Natural killer cell (primary cell): ENCODE measurements at regions not wholly inside any gene's neighbourhood (a gene's known extent, or its start where the extent isn't known, plus 50 kb on each side); places are given as distances from the start of the nearest gene placed in this dataset.
"Not testable (repeated sequence)": the region's sequence is repeated elsewhere in the genome, so short reads cannot be mapped to it uniquely, and the experiment has no call there.

Experiments used
- ATAC-seq, 3 donors: fragments of 150-1000 bp in 2 of 3; fragments of 200-7000 bp in 1 of 3; cut with Tn5 transposase; 1 replicate in 1 of 3; 2 replicates in 2 of 3; pipeline ENCODE4 v1.10.0; 2021; ENCODE audit warnings: mild to moderate bottlenecking in 2 of 3, moderate library complexity in 2 of 3
- DNase-seq, 2 donors: peaks; one replicate each; pipeline versions ENCODE4 v3.0.0 to v3.0.0-alpha.2; 2013 to 2021; ENCODE audit warnings: mixed read lengths in 1 of 2
- H3K27ac ChIP-seq: one replicate; pipeline ENCODE4 v1.5.1; 2013; ENCODE audit warnings: mild to moderate bottlenecking, low read length
- H3K27me3 ChIP-seq: one replicate; pipeline ENCODE4 v1.6.1; 2013; ENCODE audit warnings: low read length; ENCODE audit not compliant: control insufficient read depth, insufficient read depth
- H3K36me3 ChIP-seq: one replicate; pipeline ENCODE4 v1.6.1; 2013; ENCODE audit warnings: low read length; ENCODE audit not compliant: control insufficient read depth, insufficient read depth
- H3K4me1 ChIP-seq: one replicate; pipeline ENCODE4 v1.6.1; 2013; ENCODE audit warnings: low read length; ENCODE audit not compliant: control insufficient read depth, insufficient read depth
- H3K4me3 ChIP-seq: one replicate; pipeline ENCODE4 v1.5.1; 2013; ENCODE audit warnings: low read length
- H3K9me3 ChIP-seq: one replicate; pipeline ENCODE4 v1.6.1; 2013; ENCODE audit warnings: low read length; ENCODE audit not compliant: control insufficient read depth, insufficient read depth
- H3K27ac Mint-ChIP-seq, 2 donors: one replicate each; pipeline ENCODE4 v1.8.0; 2022; ENCODE audit warnings: mild to moderate bottlenecking in 2 of 2, mixed read lengths in 2 of 2, moderate library complexity in 1 of 2
- H3K27me3 Mint-ChIP-seq, 2 donors: one replicate each; pipeline ENCODE4 v1.8.0; 2022; ENCODE audit warnings: low read depth in 2 of 2, mixed read lengths in 2 of 2
- H3K36me3 Mint-ChIP-seq: one replicate; pipeline ENCODE4 v1.8.0; 2022; ENCODE audit warnings: mixed read lengths
- H3K4me1 Mint-ChIP-seq, 2 donors: one replicate each; pipeline ENCODE4 v1.8.0; 2022; ENCODE audit warnings: mixed read lengths in 2 of 2
- H3K4me3 Mint-ChIP-seq: one replicate; pipeline ENCODE4 v1.8.0; 2022; ENCODE audit warnings: mild to moderate bottlenecking, moderate library complexity, mixed read lengths
- H3K9me3 Mint-ChIP-seq, 2 donors: one replicate each; pipeline ENCODE4 v1.8.0; 2022; ENCODE audit warnings: mixed read lengths in 2 of 2
- WGBS: methylation state at CpG from one replicate; pipeline ENCODE4 v1.1.7; 2013; ENCODE audit warnings: missing lambda C conversion rate; ENCODE audit not compliant: insufficient coverage; 5-methylcytosine and 5-hydroxymethylcytosine counted together
- intact Hi-C: fragments of 100-400 bp; cut with micrococcal nuclease; formaldehyde crosslinking; loops from one replicate; pipeline ENCODE4 v1.14.2; 2022
- TF ChIP-seq, protein P1 (sequence below): fragments of 200-600 bp; IDR thresholded peaks from one replicate; pipeline ENCODE4 v1.8.0; 2022; ENCODE audit warnings: antibody characterized with exemption

DNA sequence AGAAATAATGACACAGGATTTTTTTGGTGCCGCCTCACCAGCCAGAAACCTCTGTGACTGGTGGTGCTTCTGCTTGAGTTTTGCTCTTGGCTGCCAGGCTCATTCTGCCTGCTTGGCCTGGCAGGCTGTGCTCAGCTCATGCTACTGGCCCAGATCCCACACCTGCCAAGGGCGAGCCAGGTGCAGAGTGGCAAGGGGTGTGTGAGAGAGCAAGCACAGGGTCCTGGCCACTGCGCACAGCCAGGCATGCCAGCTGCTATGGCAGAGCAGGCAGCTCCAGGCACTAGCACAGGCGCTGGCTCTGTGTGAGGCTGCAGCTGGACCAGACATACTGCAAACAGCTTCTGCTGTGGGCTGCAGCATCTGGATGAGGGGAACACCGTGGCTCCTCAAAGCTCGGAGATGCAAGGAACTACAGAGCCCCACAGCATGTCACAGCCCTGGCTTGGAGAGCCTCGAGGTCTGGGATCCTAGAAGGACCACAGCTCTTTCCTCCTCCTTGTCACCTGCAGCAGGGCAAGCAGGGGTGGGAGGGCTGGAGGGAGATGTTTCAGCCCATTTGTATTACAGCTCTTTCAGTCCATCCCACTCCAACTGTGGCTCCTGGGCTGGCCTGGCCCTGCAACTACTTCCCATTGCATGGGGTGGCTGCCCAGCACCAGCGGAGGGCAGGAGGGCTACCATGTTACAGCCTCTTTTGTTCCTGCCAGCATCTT, 313.4 kb upstream of the SEMA3C start:
- ATAC-seq, result no peak
- no peak overlapping the region for H3K4me3 ChIP-seq
- no peaks in the 10 kb centered on the region for H3K27me3 ChIP-seq

DNA sequence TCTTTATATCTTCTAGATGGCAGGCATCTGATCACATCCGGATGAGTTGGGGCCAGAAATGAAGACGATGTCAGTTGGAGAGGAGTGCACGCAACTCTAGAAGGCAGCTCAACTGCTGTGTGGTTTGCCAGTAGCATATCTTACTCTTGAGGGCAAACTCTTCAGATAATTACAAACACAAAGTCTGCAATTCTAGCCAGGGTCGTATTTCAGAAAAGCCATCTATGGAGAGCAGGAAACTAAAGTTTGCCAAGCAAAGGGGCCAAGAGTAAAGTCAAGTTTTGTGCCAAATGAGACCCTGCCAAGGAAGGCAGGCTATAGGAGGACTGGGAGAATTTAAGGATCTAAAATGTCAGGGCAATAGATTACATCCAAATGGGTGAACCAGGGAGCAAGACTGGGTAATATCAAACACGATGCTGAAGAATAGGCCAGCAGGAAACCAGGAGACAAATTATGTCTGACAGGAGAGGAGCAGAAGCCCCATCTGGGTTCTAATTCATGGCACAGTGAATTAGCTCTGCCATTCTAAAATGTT, 312.5 kb upstream of the SEMA3C start:
- Mint-ChIP-seq H3K4me1 (no peaks in the 10 kb centered on the region), H3K36me3 (no peaks in the 10 kb centered on the region), H3K27me3 (no peaks in the 10 kb centered on the region), H3K9me3 (peaks cover 7 to 8% of the 10 kb centered on the region in 2 donors), H3K27ac (no peak overlapping the region), H3K4me3 (no peak overlapping the region)
- Histone ChIP-seq H3K27me3 (no peaks in the 10 kb centered on the region), H3K36me3 (no peaks in the 10 kb centered on the region), H3K4me3 (no peak overlapping the region), H3K9me3 (no peaks in the 10 kb centered on the region), H3K4me1 (no peaks in the 10 kb centered on the region), H3K27ac (no peak overlapping the region)
- ATAC-seq (no peak), DNase-seq (no peak)
- intact Hi-C loops, result no loop called here
- TF ChIP-seq, protein P1, sequence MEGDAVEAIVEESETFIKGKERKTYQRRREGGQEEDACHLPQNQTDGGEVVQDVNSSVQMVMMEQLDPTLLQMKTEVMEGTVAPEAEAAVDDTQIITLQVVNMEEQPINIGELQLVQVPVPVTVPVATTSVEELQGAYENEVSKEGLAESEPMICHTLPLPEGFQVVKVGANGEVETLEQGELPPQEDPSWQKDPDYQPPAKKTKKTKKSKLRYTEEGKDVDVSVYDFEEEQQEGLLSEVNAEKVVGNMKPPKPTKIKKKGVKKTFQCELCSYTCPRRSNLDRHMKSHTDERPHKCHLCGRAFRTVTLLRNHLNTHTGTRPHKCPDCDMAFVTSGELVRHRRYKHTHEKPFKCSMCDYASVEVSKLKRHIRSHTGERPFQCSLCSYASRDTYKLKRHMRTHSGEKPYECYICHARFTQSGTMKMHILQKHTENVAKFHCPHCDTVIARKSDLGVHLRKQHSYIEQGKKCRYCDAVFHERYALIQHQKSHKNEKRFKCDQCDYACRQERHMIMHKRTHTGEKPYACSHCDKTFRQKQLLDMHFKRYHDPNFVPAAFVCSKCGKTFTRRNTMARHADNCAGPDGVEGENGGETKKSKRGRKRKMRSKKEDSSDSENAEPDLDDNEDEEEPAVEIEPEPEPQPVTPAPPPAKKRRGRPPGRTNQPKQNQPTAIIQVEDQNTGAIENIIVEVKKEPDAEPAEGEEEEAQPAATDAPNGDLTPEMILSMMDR, result no peak
- 79% methylated on average over 5 of the region's 5 CpGs for WGBS

More for the DNA sequence above, 313.4 kb upstream of the SEMA3C start:
- Histone ChIP-seq H3K4me1 (no peaks in the 10 kb centered on the region), H3K36me3 (no peaks in the 10 kb centered on the region), H3K9me3 (no peaks in the 10 kb centered on the region), H3K27ac (no peak overlapping the region)
- intact Hi-C loops, result no loop called here
- no peaks in the 10 kb centered on the region for H3K4me1 Mint-ChIP-seq
- TF ChIP-seq, protein P1, result no peak
- no peak overlapping the region for H3K4me3 Mint-ChIP-seq
- DNase-seq, result no peak
- H3K27me3 Mint-ChIP-seq, result no peaks in the 10 kb centered on the region
- H3K36me3 Mint-ChIP-seq, result no peaks in the 10 kb centered on the region
- no peak overlapping the region for H3K27ac Mint-ChIP-seq
- WGBS, result 80% methylated on average over 8 of the region's 8 CpGs
- H3K9me3 Mint-ChIP-seq, result peaks cover 7 to 8% of the 10 kb centered on the region in 2 donors

DNA sequence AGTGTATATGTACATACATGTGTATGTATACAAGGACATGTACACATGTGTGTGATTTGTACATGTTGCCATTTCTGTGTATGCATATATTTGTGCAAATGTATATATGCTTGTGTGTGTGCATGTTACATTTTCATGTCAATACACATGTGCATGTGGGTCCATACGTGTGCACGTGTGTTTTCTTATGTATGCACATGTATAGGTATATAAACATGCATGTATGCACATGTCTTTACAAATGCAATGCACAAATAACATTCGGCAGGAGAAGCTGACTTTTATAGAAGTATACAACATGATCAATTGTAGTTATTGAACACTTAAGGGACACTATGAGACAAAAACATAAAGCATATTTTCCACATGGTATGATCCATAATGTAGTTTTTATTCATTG, 307.4 kb upstream of the SEMA3C start:
- ATAC-seq (no peak), DNase-seq (no peak)
- no peaks in the 10 kb centered on the region for H3K27me3 Mint-ChIP-seq
- Histone ChIP-seq H3K9me3 (no peaks in the 10 kb centered on the region), H3K27ac (no peak overlapping the region), H3K4me1 (no peaks in the 10 kb centered on the region), H3K27me3 (no peaks in the 10 kb centered on the region), H3K4me3 (no peak overlapping the region), H3K36me3 (no peaks in the 10 kb centered on the region)
- H3K27ac Mint-ChIP-seq, result no peak overlapping the region
- H3K4me1 Mint-ChIP-seq, result no peaks in the 10 kb centered on the region
- TF ChIP-seq, protein P1, result no peak
- no peaks in the 10 kb centered on the region for H3K36me3 Mint-ChIP-seq
- WGBS, result 87% methylated on average over 2 of the region's 3 CpGs
- peaks cover 14% of the 10 kb centered on the region in 2 donors for H3K9me3 Mint-ChIP-seq
- intact Hi-C loops, result no loop called here
- no peak overlapping the region for H3K4me3 Mint-ChIP-seq

DNA sequence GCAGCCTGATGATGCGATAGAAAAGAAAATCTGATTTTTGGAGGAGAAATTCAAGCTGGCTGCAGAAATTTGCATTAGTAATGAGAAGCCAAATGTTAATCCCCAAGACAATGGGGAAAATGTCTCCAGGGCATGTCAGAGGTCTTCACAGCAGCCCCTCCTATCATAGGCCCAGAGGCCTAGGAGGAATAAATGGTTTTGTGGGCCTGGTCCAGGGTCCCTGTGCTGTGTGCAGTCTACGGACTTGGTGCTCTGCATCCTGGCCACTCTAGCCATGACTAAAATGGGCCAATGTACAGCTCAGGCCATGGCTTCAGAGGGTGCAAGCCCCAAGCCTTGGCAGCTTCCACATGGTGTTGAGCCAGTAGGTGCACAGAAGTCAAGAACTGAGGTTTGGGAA, 303.8 kb upstream of the SEMA3C start:
- ATAC-seq, H3K27ac ChIP-seq, H3K9me3 ChIP-seq, H3K27me3 ChIP-seq, H3K27ac Mint-ChIP-seq, H3K36me3 Mint-ChIP-seq, DNase-seq, H3K27me3 Mint-ChIP-seq, H3K4me3 ChIP-seq, intact Hi-C loops, H3K4me1 Mint-ChIP-seq, H3K4me3 Mint-ChIP-seq, H3K36me3 ChIP-seq, H3K4me1 ChIP-seq: not testable (repeated sequence)
- peaks cover 8 to 12% of the 10 kb centered on the region in 2 donors for H3K9me3 Mint-ChIP-seq
- WGBS, result 93% methylated on average over 2 of the region's 2 CpGs
